NK-92 treated with Interleukin-12 subunit alpha and Interleukin-12 subunit beta, amount 100 ng/mL, for 24 hours (cell line): ENCODE measurements at regions not wholly inside any gene's neighbourhood (a gene's known extent, or its start where the extent isn't known, plus 50 kb on each side); places are given as distances from the start of the nearest gene placed in this dataset.
"Not testable (repeated sequence)": the region's sequence is repeated elsewhere in the genome, so short reads cannot be mapped to it uniquely, and the experiment has no call there.

Experiments
- DNase-seq: peaks from one replicate; lab custom pipeline; 2025; lab: John Stamatoyannopoulos, UW

GRCh38 chr10:108598831-108599230 is 1324.5 kb downstream of the XPNPEP1 start:
- DNase-seq, result no peak

DNA sequence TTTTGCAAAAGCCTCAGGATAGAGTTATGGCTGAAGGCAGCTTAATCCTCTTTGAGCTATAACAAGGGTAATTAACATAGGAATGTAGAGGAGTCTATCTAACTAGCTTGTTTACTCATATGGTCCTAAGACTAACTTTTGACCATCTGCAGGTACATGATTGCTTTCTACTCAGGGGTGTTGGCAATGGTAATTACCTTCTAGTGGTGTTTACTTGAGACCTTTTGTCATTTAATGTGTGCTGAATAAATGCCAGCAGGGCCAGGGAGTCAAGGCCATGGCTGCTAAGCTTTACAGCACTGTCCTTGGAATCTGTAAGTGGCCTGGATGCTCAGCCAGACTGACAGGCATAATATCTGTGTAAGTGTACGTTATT is 1325.0 kb downstream of the XPNPEP1 start:
- DNase-seq, result no peak

GRCh38 chr10:108597657-108598319 is 1325.5 kb downstream of the XPNPEP1 start:
- DNase-seq, result no peak

- no peak for DNase-seq
Observed at GRCh38 chr10:108597031-108597430, 1326.3 kb downstream of the XPNPEP1 start.

DNA sequence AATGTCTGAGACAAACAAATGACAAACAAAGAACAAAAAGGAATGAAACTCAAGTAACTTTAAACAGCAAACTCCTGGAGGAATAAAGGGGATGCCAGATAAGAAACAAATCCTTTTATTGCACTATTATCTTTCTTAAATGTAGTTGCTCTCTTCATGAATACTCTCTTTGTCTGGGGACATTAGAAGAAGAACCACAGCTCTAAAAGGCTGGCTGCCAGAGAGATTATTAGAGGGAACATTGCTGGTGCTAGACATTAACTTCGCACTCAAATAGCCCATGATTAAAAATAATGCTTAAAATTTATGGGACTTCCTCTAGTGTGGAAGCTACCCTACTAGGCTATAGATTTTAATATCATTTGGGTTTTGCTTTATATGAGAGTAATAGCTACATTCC is 1330.4 kb downstream of the XPNPEP1 start:
- DNase-seq, result no peak

DNA sequence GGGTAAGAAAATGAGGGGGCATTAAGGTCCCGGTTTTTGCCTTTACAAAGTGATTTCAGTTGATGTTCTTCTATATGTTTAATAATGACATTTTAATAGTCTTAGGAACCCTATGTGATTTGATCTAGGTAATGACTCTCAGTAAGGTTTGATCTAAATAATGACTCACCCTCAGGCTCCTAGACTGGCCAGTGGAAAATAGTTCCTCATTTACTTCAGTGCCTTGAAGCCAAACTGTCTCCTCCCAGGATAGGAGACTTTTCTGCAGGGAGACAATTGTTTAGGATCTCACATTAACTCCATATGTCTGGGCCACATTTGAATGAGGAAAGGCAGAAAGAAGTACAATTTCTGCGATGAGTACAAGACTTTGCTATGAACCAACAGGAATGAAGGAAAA is 1331.9 kb downstream of the XPNPEP1 start:
- no peak for DNase-seq

GRCh38 chr10:108586424-108586823 is 1336.9 kb downstream of the XPNPEP1 start:
- no peak for DNase-seq

- DNase-seq, result no peak
Observed at GRCh38 chr10:108583877-108584276, 1339.4 kb downstream of the XPNPEP1 start.

GRCh38 chr10:108582888-108583287 is 1340.4 kb downstream of the XPNPEP1 start:
- no peak for DNase-seq

- no peak for DNase-seq
Observed at GRCh38 chr10:108582387-108582786, 1340.9 kb downstream of the XPNPEP1 start.

DNA sequence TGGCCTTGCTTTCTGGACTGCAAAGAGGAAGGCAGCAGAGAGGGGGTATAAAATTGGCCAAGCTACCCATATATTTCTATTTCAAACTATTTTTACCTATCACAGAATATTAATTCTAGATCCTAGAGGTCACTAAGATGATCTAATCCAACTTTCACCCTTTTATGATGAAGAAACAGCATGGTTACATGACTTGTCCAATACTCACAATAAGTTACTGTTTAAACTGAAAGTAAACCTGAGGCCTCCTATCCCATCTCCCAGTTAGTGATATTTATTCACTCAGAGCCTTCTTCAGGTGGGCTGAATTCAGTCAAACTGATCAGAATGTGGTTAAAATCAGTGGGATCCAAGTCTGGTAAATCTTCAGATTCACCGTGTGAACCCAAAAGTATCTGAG is 1345.1 kb downstream of the XPNPEP1 start:
- no peak for DNase-seq

DNA sequence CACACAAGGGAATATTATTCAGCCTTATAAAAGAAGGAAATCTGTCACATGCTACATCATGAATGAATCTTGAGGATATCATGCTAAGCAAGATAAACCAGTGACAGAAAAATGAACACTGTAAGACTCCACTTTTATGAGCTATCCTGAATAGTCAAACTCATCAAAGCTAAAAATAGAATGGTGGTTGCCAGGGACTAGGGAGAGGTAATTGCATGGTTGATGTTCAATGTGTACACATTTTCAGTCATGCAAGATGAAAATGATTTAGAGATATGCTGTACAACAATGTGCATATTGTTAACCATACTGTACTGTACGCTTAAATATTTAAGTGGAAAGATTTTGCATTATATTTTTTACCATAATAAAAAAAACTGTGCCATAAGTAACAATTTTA is 1349.1 kb downstream of the XPNPEP1 start:
- DNase-seq, result no peak

DNA sequence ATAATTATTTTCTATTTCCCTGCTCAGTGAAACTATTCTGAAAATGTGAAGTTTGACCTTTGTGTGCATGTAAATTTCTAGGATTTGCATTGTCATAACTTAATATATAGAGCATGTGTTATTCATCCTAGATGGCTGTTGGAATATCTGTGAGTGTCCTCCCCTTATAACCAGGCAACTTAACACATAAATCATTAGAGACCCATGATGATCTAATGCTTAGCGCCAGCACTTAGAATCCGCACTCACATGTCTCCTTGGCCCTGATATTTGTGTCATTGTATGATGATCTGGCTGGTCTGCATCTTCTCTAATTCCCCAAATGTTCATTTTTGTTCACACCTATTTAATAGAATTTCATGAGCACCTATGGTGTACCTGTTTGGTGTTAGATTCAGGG is 1354.5 kb downstream of the XPNPEP1 start:
- no peak for DNase-seq

- no peak for DNase-seq
Observed at GRCh38 chr10:108567899-108568752, 1355.2 kb downstream of the XPNPEP1 start.

DNA sequence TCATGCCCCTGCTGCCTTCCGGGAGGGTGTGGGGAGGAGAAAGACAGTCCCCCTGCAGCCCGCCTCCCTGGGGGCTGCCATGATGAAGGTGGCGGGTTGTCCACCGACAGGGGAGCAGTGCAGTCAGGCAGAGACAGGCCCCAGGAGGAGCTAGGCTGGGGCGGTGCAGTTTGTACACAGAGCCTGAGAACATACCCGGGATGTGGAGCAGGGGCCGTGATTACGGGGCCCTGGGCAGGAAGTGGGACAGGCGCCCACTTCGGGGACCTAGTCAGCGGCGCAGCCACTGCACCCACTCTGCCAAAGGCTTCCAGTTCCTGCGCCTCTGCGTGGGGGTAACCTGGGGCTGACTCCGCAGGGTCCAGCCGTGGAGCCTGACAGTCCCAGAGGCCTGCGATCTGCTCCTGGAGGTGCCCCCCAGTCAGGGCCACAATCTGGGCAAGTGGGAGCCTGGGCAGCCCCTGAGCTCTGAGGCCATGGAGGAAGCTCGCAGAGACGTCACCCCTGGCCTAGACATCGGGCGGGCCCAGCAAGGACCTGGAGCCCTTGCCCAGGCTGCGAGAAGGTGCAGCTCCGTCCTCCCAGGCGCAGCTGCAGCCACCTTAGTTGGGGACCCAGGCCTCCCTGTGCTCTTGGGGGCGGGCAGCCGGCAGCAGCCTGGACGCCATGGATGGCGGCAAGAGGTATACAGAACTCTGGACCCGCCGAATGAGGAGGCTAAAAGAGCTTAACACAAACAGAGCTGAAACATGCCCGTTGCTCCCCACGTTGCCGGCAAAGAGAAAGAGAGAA is 1356.8 kb downstream of the XPNPEP1 start:
- DNase-seq, result no peak

DNA sequence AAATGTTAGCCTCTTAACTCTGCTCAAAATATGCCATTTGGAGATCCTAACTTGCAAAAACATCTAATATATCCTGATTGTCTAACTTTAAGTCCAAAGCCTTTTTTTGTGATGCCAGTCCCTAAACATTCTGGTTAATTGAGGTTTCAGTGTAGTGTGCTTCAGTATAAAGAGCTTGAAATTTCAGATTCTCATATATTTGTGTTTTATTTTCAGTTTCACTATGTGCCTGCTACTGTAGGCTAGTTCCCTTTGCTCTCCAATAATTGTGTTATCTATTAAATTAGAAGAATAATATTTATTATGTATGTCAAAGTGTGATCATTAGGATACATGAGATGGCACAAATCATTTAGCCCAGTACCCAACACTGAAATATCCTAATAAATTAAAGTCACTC is 1361.2 kb downstream of the XPNPEP1 start:
- no peak for DNase-seq

- DNase-seq, result no peak
Observed at GRCh38 chr10:108561649-108562048, 1361.7 kb downstream of the XPNPEP1 start.

GRCh38 chr10:108560488-108560887 is 1362.8 kb downstream of the XPNPEP1 start:
- no peak for DNase-seq

DNA sequence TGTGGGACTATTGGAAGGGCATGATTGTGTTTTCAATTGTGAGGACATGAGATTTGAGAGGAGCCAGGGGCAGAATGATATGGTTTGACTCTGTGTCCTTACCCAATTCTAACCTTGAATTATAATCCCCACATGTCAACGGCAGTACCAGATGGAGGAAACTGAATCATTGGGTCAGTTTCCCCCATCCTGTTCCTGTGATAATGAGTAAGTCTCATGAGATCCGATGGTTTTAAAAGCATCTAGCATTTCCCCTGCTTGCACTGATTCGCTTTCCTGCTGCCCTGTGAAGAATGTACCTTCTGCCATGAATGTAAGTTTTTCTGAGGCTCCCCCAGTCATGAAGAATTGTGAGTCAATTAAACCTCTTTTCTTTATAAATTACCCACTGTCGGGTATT is 1367.1 kb downstream of the XPNPEP1 start:
- no peak for DNase-seq

DNA sequence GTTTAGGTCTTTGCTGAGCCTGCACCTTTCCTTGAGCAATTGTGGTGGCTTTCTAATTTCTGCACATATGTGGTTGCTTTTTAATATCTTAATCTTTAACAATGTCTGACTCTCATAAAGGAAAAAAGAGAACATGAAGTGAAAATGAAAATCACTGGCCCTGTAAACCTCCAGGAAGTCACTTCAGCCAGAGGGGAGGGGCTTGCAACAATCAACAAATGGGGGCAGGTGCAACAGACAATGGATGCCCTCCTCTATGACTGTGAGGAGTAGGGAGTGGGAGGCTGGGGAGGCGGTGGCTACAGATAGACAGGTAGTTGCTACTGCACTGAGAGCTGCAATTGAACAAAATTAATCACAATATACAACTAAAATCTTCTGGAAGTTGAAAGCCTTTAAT is 1377.4 kb downstream of the XPNPEP1 start:
- DNase-seq, result no peak

GRCh38 chr10:108544500-108545120 is 1378.7 kb downstream of the XPNPEP1 start:
- peak; percentile 3 for DNase-seq

GRCh38 chr10:108533551-108533950 is 1369.0 kb upstream of the SORCS1 start:
- DNase-seq, result not testable (repeated sequence)
